ENCODE measurements at regions not wholly inside any gene's neighbourhood (a gene's known extent, or its start where the extent isn't known, plus 50 kb on each side); places are given as distances from the start of the nearest gene placed in this dataset.

DNA sequence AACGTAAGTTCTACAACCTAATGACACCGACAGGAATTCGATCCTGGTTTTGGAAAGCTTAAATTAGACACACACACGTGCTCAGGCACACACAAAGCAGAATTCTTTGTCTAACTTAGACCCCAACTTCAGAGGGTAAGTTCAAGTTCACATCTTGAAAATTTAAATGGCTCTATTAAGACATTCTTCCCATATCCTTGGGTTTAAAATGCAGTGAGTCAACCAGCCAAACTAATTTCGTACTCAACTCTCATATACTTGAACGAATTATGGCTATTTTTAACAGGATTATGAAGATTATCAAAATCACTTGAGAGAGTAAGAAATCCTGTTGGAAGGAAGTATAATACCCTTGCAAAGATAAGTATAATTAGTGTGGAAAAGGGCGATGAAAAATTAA is 53.2 kb upstream of the ARL4C start:
- TF ChIP-seq POLR2A (IDR thresholded peaks at IDR 0.05; ENCODE audit: low read depth, low read length), result no peak
- TF ChIP-seq TAF1 (IDR thresholded peaks at IDR 0.05; ENCODE audit: low read depth, low read length), result no peak
- no peak for TF ChIP-seq POLR2AphosphoS5 (IDR thresholded peaks at IDR 0.05; ENCODE audit: low read depth, low read length)

Measured in GM12891 (cell line).